CD8-positive, alpha-beta memory T cell (primary cell): ENCODE measurements at regions not wholly inside any gene's neighbourhood (a gene's known extent, or its start where the extent isn't known, plus 50 kb on each side); places are given as distances from the start of the nearest gene placed in this dataset.

Source experiments
- CTCF ChIA-PET: fragments of 350-600 bp; sonication (Branson Sonifier 250); formaldehyde crosslinking; loops from one replicate; lab custom pipeline; 2021; ENCODE audit warnings: antibody characterized with exemption; lab: Charles Lee
- POLR2A ChIA-PET: fragments of 350-600 bp; sonication (Branson Sonifier 250); formaldehyde crosslinking; loops from one replicate; lab custom pipeline; 2021; ENCODE audit warnings: antibody characterized with exemption; lab: Charles Lee
- DNase-seq, 5 donors: peaks; one replicate each; pipeline versions ENCODE4 v3.0.0 to v3.0.0-alpha.2; 2020 to 2022; ENCODE audit warnings: mixed read lengths in 1 of 5
- H3K27ac ChIP-seq: one replicate; pipeline ENCODE4 v1.7.0; 2013; ENCODE audit warnings: low read depth, mild to moderate bottlenecking, low read length, moderate library complexity
- H3K27me3 ChIP-seq: 2 replicates; pipeline ENCODE4 v1.7.0; 2013; ENCODE audit warnings: low read length, mild to moderate bottlenecking; ENCODE audit not compliant: insufficient read depth, poor library complexity, severe bottlenecking
- H3K36me3 ChIP-seq: 2 replicates; pipeline ENCODE4 v1.7.0; 2013; ENCODE audit warnings: mild to moderate bottlenecking, low read length, moderate library complexity; ENCODE audit not compliant: insufficient read depth
- H3K4me1 ChIP-seq: 2 replicates; pipeline ENCODE4 v1.7.0; 2013; ENCODE audit warnings: mild to moderate bottlenecking, low read length, moderate library complexity; ENCODE audit not compliant: insufficient read depth
- H3K4me3 ChIP-seq: 2 replicates; pipeline ENCODE4 v1.7.0; 2013; ENCODE audit warnings: mild to moderate bottlenecking, low read length
- H3K9me3 ChIP-seq: 2 replicates; pipeline ENCODE4 v1.7.0; 2013; ENCODE audit warnings: mild to moderate bottlenecking, low read length
- H3K27ac Mint-ChIP-seq, 8 donors: one replicate each; pipeline ENCODE4 v1.8.0; 2020 to 2021; ENCODE audit warnings: mixed read lengths in 8 of 8, mild to moderate bottlenecking in 6 of 8, inconsistent platforms in 3 of 8, moderate library complexity in 3 of 8
- H3K27me3 Mint-ChIP-seq, 2 donors: one replicate each; pipeline ENCODE4 v1.8.0; 2020 to 2021; ENCODE audit warnings: mixed read lengths in 2 of 2, mild to moderate bottlenecking in 1 of 2, moderate library complexity in 1 of 2
- H3K36me3 Mint-ChIP-seq, 3 donors: one replicate each; pipeline ENCODE4 v1.8.0; 2020 to 2021; ENCODE audit warnings: mixed read lengths in 3 of 3, inconsistent platforms in 1 of 3, mild to moderate bottlenecking in 1 of 3
- H3K4me1 Mint-ChIP-seq, 3 donors: one replicate each; pipeline ENCODE4 v1.8.0; 2020 to 2021; ENCODE audit warnings: mixed read lengths in 3 of 3, inconsistent platforms in 1 of 3, mild to moderate bottlenecking in 1 of 3
- H3K4me3 Mint-ChIP-seq, 7 donors: one replicate each; pipeline ENCODE4 v1.8.0; 2020 to 2021; ENCODE audit warnings: mixed read lengths in 7 of 7, mild to moderate bottlenecking in 6 of 7, moderate library complexity in 4 of 7, inconsistent platforms in 2 of 7
- H3K9me3 Mint-ChIP-seq, 5 donors: one replicate each; pipeline ENCODE4 v1.8.0; 2020 to 2022; ENCODE audit warnings: mixed read lengths in 5 of 5, mild to moderate bottlenecking in 3 of 5, moderate library complexity in 2 of 5, inconsistent platforms in 1 of 5

DNA sequence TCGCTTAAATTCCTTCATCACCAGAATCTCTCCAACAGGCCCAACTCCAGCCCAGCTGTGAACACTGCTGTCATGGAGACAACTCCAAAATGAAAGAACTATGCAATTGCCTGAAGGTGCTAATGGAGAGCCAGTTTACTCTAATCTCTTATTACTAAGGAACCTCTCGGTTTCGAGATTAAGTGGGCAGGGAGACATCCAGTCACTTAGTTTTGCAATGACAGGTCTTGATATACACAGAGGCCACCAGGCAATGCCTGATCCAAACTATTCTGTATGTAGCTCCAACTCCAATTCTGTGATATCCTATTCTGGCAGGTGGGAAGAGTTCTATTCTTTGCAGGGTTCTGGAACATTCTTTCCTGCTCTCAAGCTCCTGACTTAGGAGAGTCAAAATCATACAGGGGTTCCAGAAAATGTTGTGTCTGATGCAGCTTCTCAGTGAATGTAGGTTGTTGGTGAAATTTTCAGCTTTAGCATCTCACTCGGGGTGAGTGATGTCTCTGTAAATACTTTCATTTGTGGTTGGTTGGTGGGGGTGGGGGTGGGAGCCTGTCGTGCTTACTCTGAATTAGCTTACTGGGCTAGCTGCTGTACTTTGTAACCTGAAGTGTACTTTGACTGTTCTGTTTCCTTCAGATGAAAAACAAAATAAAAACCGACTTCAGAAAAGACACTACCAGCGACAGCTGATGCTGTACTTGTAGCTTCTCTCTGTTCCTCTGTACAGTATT lies 170.9 kb downstream of the PALM2AKAP2 start:
- Histone ChIP-seq H3K36me3 (no peaks in the 10 kb centered on the region), H3K9me3 (no peaks in the 10 kb centered on the region), H3K27ac (no peak overlapping the region), H3K27me3 (no peaks in the 10 kb centered on the region), H3K4me3 (no peak overlapping the region), H3K4me1 (peaks cover 8% of the 10 kb centered on the region)
- Mint-ChIP-seq H3K36me3 (no peaks in the 10 kb centered on the region), H3K4me3 (no peak overlapping the region), H3K9me3 (no peaks in the 10 kb centered on the region), H3K27me3 (peaks cover 0 to 3% of the 10 kb centered on the region in 2 donors), H3K4me1 (peaks cover 0 to 11% (median 4%) of the 10 kb centered on the region in 3 donors), H3K27ac (no peak overlapping the region)
- DNase-seq: no peak
- ChIA-PET POLR2A (no interaction called here), CTCF (no interaction called here)

DNA sequence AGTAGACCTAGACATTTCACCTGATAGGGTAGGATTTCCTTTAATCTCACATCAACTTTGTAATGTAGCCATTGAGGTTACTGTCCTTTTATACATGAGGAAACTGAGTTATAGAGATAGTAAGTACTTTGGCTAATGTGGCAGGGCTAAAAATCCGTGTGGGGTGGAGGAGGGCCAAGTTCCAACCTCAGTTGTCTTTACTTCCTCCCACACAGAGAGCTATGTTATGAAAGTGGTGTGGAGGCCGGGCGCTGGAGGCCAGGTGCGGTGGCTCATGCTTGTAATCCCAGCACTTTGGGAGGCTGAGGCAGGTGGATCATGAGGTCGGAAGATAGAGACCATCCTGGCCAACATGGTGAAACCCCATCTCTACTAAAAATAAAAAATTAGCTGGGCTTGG lies 173.3 kb downstream of the PALM2AKAP2 start:
- ChIA-PET CTCF (no interaction called here), POLR2A (no interaction called here)
- H3K4me1 Mint-ChIP-seq: peaks cover 0 to 11% (median 4%) of the 10 kb centered on the region in 3 donors
- H3K4me1 ChIP-seq: peaks cover 8% of the 10 kb centered on the region
- no peak overlapping the region for H3K27ac Mint-ChIP-seq
- no peaks in the 10 kb centered on the region for H3K27me3 ChIP-seq
- DNase-seq: no peak
- no peak overlapping the region for H3K4me3 Mint-ChIP-seq
- peaks cover 3 to 8% of the 10 kb centered on the region in 2 donors for H3K27me3 Mint-ChIP-seq
- no peaks in the 10 kb centered on the region for H3K9me3 ChIP-seq
- H3K36me3 Mint-ChIP-seq: no peaks in the 10 kb centered on the region
- H3K27ac ChIP-seq: no peak overlapping the region
- H3K9me3 Mint-ChIP-seq: no peaks in the 10 kb centered on the region
- H3K4me3 ChIP-seq: no peak overlapping the region
- H3K36me3 ChIP-seq: no peaks in the 10 kb centered on the region

DNA sequence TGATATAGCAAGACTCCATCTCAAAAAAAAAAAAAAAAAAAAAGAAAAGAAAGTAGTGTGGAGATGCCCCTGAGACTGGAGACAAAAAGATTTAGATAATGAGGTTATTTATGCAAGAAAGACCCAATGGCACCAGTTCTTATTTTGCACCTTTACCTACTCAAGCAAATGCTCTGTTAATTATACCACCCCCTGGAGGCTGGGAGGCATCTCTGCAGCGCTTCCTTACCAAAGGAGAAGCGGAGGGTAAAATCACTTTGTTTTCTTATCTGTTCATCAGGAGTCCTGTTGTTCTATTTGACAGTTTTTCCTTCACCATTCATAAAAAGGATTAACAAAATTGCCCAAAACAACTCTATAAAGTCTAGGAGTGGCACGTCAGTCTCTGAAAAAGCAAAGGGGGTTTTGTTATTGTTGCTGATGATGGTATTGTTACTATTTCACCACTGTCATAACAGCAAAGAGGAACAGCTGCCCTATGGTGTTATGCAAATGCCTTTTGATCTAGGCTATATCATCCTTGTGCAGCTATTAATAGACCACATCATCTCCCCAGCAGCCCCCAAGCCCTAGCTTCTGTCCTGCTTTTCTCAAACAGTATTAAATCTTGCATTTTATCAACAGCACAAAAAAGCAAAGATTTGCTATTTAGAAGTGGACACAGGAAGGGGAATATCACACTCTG lies 174.0 kb downstream of the PALM2AKAP2 start:
- no peaks in the 10 kb centered on the region for H3K27me3 ChIP-seq
- no peak overlapping the region for H3K4me3 ChIP-seq
- CTCF ChIA-PET: no interaction called here
- H3K4me1 ChIP-seq: peaks cover 8% of the 10 kb centered on the region
- no peak for DNase-seq
- Mint-ChIP-seq H3K4me3 (no peak overlapping the region), H3K27ac (no peak overlapping the region), H3K27me3 (peaks cover 3 to 10% of the 10 kb centered on the region in 2 donors), H3K36me3 (no peaks in the 10 kb centered on the region), H3K9me3 (no peaks in the 10 kb centered on the region), H3K4me1 (peaks cover 0 to 11% (median 4%) of the 10 kb centered on the region in 3 donors)
- H3K27ac ChIP-seq: no peak overlapping the region
- H3K9me3 ChIP-seq: no peaks in the 10 kb centered on the region
- POLR2A ChIA-PET: no interaction called here
- H3K36me3 ChIP-seq: no peaks in the 10 kb centered on the region

DNA sequence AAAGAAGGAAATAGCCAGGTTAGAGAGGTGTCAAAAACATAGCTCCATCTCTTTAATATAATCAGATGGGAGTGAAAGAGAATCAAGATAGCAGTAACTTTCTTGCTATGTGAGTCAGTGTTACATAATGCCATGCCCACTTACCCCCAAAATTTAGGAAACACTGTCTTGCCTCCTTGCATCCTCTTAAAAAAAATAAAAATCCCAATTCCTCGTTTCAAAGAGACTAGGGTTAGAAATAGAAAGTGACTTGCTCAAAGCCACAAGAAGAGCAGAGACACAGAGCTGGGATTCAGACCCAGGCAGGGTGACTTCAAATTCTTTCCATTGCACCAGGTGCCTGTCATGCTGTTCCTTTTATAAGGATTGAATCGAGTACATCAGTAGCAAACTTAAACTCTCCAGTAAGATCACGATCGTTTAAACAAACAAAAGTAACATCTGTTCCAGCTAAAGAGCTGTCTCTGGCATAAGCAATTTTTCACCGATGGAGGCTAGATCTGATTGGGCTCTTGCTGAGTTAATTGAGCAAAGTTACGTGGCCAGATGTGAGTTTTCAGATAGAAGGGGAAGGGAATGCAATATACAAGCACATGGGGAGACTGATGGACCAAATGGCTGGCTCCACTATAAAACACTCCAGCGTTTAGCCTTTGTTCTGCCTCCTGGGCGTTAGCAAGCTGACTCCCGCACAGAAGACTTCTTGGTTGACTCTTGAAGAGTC lies 176.9 kb downstream of the PALM2AKAP2 start:
- H3K36me3 ChIP-seq: no peaks in the 10 kb centered on the region
- no peak overlapping the region for H3K4me3 Mint-ChIP-seq
- POLR2A ChIA-PET: no interaction called here
- no peaks in the 10 kb centered on the region for H3K9me3 ChIP-seq
- CTCF ChIA-PET: no interaction called here
- peaks cover 0 to 2% (median 0%) of the 10 kb centered on the region in 5 donors for H3K9me3 Mint-ChIP-seq
- no peak overlapping the region for H3K27ac Mint-ChIP-seq
- no peak overlapping the region for H3K4me3 ChIP-seq
- no peaks in the 10 kb centered on the region for H3K36me3 Mint-ChIP-seq
- H3K27ac ChIP-seq: no peak overlapping the region
- peaks cover 6% of the 10 kb centered on the region for H3K4me1 ChIP-seq
- H3K4me1 Mint-ChIP-seq: peaks cover 0 to 5% (median 0%) of the 10 kb centered on the region in 3 donors
- H3K27me3 ChIP-seq: no peaks in the 10 kb centered on the region
- DNase-seq: no peak
- H3K27me3 Mint-ChIP-seq: peaks cover 0 to 16% of the 10 kb centered on the region in 2 donors

DNA sequence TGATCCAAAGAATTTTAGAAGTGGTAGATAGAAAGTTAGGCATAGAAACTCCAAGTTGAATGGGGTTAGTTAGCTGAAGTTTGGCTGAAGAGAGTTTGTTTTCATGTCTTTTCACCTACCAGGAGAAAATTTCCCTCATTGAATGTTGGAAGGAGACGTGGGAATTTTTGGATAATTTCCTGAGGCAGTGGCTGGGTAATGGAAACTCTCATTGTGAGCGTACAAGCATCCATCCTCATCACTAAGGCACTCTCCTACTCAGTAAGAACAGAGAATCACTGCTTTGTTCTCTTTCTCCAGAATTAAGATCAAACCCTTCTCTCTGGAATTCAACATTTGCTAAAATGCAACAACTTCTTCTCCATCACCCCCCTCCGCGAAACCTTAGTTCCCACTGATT lies 179.7 kb downstream of the PALM2AKAP2 start:
- ChIA-PET POLR2A (no interaction called here), CTCF (no interaction called here)
- H3K4me1 ChIP-seq: peaks cover 8% of the 10 kb centered on the region
- Mint-ChIP-seq H3K9me3 (peaks cover 0 to 2% (median 0%) of the 10 kb centered on the region in 5 donors), H3K27ac (no peak overlapping the region), H3K36me3 (no peaks in the 10 kb centered on the region), H3K4me3 (no peak overlapping the region), H3K4me1 (peaks cover 0 to 10% (median 0%) of the 10 kb centered on the region in 3 donors), H3K27me3 (peaks cover 0 to 16% of the 10 kb centered on the region in 2 donors)
- H3K27ac ChIP-seq: no peak overlapping the region
- no peak for DNase-seq
- no peaks in the 10 kb centered on the region for H3K36me3 ChIP-seq
- no peaks in the 10 kb centered on the region for H3K27me3 ChIP-seq
- H3K4me3 ChIP-seq: no peak overlapping the region
- no peaks in the 10 kb centered on the region for H3K9me3 ChIP-seq

DNA sequence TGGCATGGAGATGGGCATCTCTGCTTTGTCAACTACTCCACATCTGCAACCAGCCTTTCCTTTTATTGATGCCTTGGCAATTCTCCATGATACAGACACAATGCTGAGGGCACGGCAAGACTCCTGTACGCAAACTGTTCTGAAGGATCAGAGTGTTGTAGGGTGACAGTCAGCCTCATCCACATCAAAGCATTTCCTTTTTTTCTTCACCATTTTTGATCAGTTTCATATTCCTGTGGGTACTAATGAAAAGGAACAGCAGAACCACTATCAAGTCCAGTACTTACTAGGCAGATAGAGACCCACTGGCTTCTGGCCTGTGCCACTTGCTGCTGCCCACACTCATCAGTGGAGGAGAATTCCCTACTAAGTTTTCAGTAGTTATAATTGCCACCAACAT lies 181.6 kb downstream of the PALM2AKAP2 start:
- Mint-ChIP-seq H3K9me3 (peaks cover 0 to 2% (median 0%) of the 10 kb centered on the region in 5 donors), H3K36me3 (no peaks in the 10 kb centered on the region), H3K4me3 (no peak overlapping the region), H3K27ac (no peak overlapping the region), H3K4me1 (peaks cover 0 to 10% (median 0%) of the 10 kb centered on the region in 3 donors), H3K27me3 (peaks cover 0 to 16% of the 10 kb centered on the region in 2 donors)
- Histone ChIP-seq H3K27ac (no peak overlapping the region), H3K27me3 (no peaks in the 10 kb centered on the region), H3K36me3 (no peaks in the 10 kb centered on the region), H3K4me1 (peaks cover 8% of the 10 kb centered on the region), H3K9me3 (no peaks in the 10 kb centered on the region), H3K4me3 (no peak overlapping the region)
- no peak for DNase-seq
- CTCF ChIA-PET: no interaction called here
- POLR2A ChIA-PET: no interaction called here

DNA sequence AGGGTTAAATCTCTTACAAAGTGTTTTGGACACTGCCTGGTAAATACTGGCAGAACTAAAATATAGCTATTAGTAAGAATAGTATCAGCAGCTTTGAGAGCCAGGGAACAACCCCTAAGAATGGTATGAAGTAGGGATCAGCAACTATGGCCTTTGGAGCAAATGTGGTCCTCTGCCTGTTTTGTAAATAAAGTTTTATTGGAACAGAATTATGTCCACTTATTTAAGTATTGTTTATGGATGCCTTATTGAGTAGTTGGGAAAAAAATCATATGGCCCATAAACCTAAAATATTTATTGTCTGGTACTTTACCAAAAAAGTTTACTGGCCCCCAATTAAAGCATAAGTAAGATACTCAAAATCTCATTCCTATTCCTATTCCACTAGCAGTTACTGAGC lies 182.2 kb downstream of the PALM2AKAP2 start:
- Histone ChIP-seq H3K36me3 (no peaks in the 10 kb centered on the region), H3K4me3 (no peak overlapping the region), H3K4me1 (peaks cover 10% of the 10 kb centered on the region), H3K27me3 (no peaks in the 10 kb centered on the region), H3K27ac (no peak overlapping the region), H3K9me3 (no peaks in the 10 kb centered on the region)
- Mint-ChIP-seq H3K27ac (no peak overlapping the region), H3K9me3 (peaks cover 0 to 2% (median 0%) of the 10 kb centered on the region in 5 donors), H3K27me3 (peaks cover 0 to 10% of the 10 kb centered on the region in 2 donors), H3K4me1 (peaks cover 0 to 10% (median 0%) of the 10 kb centered on the region in 3 donors), H3K4me3 (no peak overlapping the region), H3K36me3 (no peaks in the 10 kb centered on the region)
- no peak for DNase-seq
- CTCF ChIA-PET: no interaction called here
- POLR2A ChIA-PET: no interaction called here

DNA sequence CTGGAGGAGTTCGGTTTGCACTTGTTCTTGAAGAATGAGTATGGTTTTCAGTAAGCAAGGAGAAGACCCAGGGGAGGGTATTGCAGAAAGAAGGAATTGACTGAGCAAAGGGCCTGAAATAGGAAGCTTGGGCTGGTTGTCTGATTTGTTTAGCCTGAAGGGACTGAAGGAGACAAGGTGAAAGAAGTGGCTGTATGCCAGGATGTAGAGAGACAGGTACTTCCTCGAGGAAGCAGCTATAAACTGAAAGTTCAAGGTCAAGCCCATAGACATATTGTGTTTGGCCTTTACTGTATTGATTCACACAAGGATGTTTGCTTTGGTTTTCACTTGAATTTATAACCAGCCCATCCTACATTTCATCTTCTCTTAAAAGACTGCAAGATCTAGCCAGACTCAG lies 183.1 kb downstream of the PALM2AKAP2 start:
- Mint-ChIP-seq H3K27ac (no peak overlapping the region), H3K36me3 (no peaks in the 10 kb centered on the region), H3K9me3 (peaks cover 0 to 2% (median 0%) of the 10 kb centered on the region in 5 donors), H3K4me1 (peaks cover 4 to 15% (median 6%) of the 10 kb centered on the region in 3 donors), H3K4me3 (no peak overlapping the region), H3K27me3 (peaks cover 0 to 8% of the 10 kb centered on the region in 2 donors)
- peaks cover 19% of the 10 kb centered on the region for H3K4me1 ChIP-seq
- H3K4me3 ChIP-seq: no peak overlapping the region
- DNase-seq: no peak
- no peaks in the 10 kb centered on the region for H3K27me3 ChIP-seq
- no peak overlapping the region for H3K27ac ChIP-seq
- ChIA-PET POLR2A (no interaction called here), CTCF (no interaction called here)
- H3K9me3 ChIP-seq: no peaks in the 10 kb centered on the region
- no peaks in the 10 kb centered on the region for H3K36me3 ChIP-seq
